SU-DHL-6 (cell line): ENCODE measurements at regions not wholly inside any gene's neighbourhood (a gene's known extent, or its start where the extent isn't known, plus 50 kb on each side); places are given as distances from the start of the nearest gene placed in this dataset.

Source experiments
- CTCF ChIP-seq: fragments of 200-600 bp; sonication (generic); IDR thresholded peaks from one replicate; pipeline ENCODE4 v1.5.1; 2017; ENCODE audit warnings: antibody characterized with exemption, mild to moderate bottlenecking, low read length, moderate library complexity; ENCODE audit not compliant: insufficient read depth, poor library complexity, severe bottlenecking
- EZH2phosphoT487 ChIP-seq: fragments of 200-600 bp; sonication (generic), shearing (Covaris generic); conservative IDR thresholded peaks from 2 replicates; pipeline ENCODE4 v1.6.1; 2018; ENCODE audit warnings: mild to moderate bottlenecking, antibody characterized with exemption, low read length, moderate library complexity, mixed read lengths

- TF ChIP-seq CTCF (no peak), EZH2phosphoT487 (no peak)
Observed at GRCh38 chr18:27447451-27447881, 262.4 kb upstream of the CHST9 start.
